Keratinocyte (primary cell): ENCODE measurements at regions not wholly inside any gene's neighbourhood (a gene's known extent, or its start where the extent isn't known, plus 50 kb on each side); places are given as distances from the start of the nearest gene placed in this dataset.

Experiments used
- DNase-seq: peaks from one replicate; pipeline ENCODE4 v3.0.0-alpha.2; 2011; ENCODE audit warnings: low read depth, missing footprints, low spot score
- FAIRE-seq: peaks from 2 replicates; lab custom pipeline; 2011; peaks lifted over from hg19 to GRCh38; lab: Jason Lieb, UNC
- H2AFZ ChIP-seq: 2 replicates; pipeline ENCODE4 v1.6.0; 2012; ENCODE audit warnings: low read length, control low read depth, inconsistent platforms; ENCODE audit not compliant: control insufficient read depth
- H3K27ac ChIP-seq: 2 replicates; pipeline ENCODE4 v1.5.1; 2011; ENCODE audit warnings: low read length; ENCODE audit not compliant: control insufficient read depth, insufficient read depth
- H3K27me3 ChIP-seq: 3 replicates; pipeline ENCODE4 v1.6.0; 2011; ENCODE audit warnings: low read length; ENCODE audit not compliant: control insufficient read depth, insufficient read depth; ENCODE audit errors: extremely low read depth
- H3K36me3 ChIP-seq, 2 experiments: 2 replicates in 1 of 2; 3 replicates in 1 of 2; pipeline ENCODE4 v1.5.1; 2011; ENCODE audit warnings: low read length in 2 of 2, mild to moderate bottlenecking in 1 of 2; ENCODE audit not compliant: control insufficient read depth in 2 of 2, insufficient read depth in 2 of 2; ENCODE audit errors: extremely low read depth in 1 of 2
- H3K4me1 ChIP-seq: 3 replicates; pipeline ENCODE4 v1.5.1; 2011; ENCODE audit warnings: low read length; ENCODE audit not compliant: control insufficient read depth, insufficient read depth; ENCODE audit errors: extremely low read depth
- H3K4me2 ChIP-seq: 3 replicates; pipeline ENCODE4 v1.6.0; 2011; ENCODE audit warnings: low read depth, low read length; ENCODE audit not compliant: control insufficient read depth, insufficient read depth; ENCODE audit errors: extremely low read depth
- H3K4me3 ChIP-seq, 3 experiments: fragments of 200-600 bp in 1 of 3; sonication (generic) in 1 of 3; 2 replicates in 2 of 3; 3 replicates in 1 of 3; pipeline ENCODE4 v1.5.1; 2011 to 2016; ENCODE audit warnings: low read length in 3 of 3, mild to moderate bottlenecking in 3 of 3, control low read depth in 2 of 3, inconsistent platforms in 1 of 3, low read depth in 1 of 3, mixed read lengths in 1 of 3, mixed run types in 1 of 3, moderate library complexity in 1 of 3; ENCODE audit not compliant: control insufficient read depth in 2 of 3, insufficient read depth in 2 of 3; ENCODE audit errors: extremely low read depth in 1 of 3
- H3K79me2 ChIP-seq: 2 replicates; pipeline ENCODE4 v1.6.0; 2012; ENCODE audit warnings: low read length; ENCODE audit not compliant: control insufficient read depth, insufficient read depth
- H3K9ac ChIP-seq: 3 replicates; pipeline ENCODE4 v1.6.0; 2011; ENCODE audit warnings: low read length; ENCODE audit not compliant: control insufficient read depth, insufficient read depth; ENCODE audit errors: extremely low read depth
- H3K9me1 ChIP-seq: 3 replicates; pipeline ENCODE4 v1.6.0; 2011; ENCODE audit warnings: low read length; ENCODE audit not compliant: control insufficient read depth, insufficient read depth; ENCODE audit errors: extremely low read depth
- H3K9me3 ChIP-seq: 2 replicates; pipeline ENCODE4 v1.5.1; 2012; ENCODE audit warnings: low read depth, low read length; ENCODE audit not compliant: control insufficient read depth
- H4K20me1 ChIP-seq: 3 replicates; pipeline ENCODE4 v1.6.0; 2011; ENCODE audit warnings: low read length; ENCODE audit not compliant: control insufficient read depth, insufficient read depth; ENCODE audit errors: extremely low read depth
- EZH2 ChIP-seq: IDR thresholded peaks from one replicate; pipeline ENCODE4 v1.6.1; 2012; ENCODE audit warnings: inconsistent platforms, mild to moderate bottlenecking, low read length, moderate library complexity
- dilution Hi-C: fragments of 300-500 bp; cut with MboI; formaldehyde crosslinking; loops from one replicate; pipeline ENCODE4 v1.7.0; 2020; ENCODE audit warnings: low sequenced_read_pairs; ENCODE audit not compliant: extremely low pct_ligation_motif_present
- TF ChIP-seq, protein P1 (sequence below), 3 experiments: IDR thresholded peaks in 1 of 3; conservative IDR thresholded peaks in 1 of 3; optimal IDR thresholded peaks in 1 of 3; 2 replicates in 2 of 3; 3 replicates in 1 of 3; pipeline versions ENCODE3 to v1.5.1; 2011; ENCODE audit warnings: low read length in 3 of 3, mild to moderate bottlenecking in 3 of 3, moderate library complexity in 2 of 3, control low read depth in 1 of 3, inconsistent platforms in 1 of 3; ENCODE audit not compliant: insufficient read depth in 2 of 3; ENCODE audit errors: extremely low read depth in 1 of 3

- no peaks in the 10 kb centered on the region for H4K20me1 ChIP-seq
- H3K9me3 ChIP-seq: no peaks in the 10 kb centered on the region
- TF ChIP-seq, protein P1, sequence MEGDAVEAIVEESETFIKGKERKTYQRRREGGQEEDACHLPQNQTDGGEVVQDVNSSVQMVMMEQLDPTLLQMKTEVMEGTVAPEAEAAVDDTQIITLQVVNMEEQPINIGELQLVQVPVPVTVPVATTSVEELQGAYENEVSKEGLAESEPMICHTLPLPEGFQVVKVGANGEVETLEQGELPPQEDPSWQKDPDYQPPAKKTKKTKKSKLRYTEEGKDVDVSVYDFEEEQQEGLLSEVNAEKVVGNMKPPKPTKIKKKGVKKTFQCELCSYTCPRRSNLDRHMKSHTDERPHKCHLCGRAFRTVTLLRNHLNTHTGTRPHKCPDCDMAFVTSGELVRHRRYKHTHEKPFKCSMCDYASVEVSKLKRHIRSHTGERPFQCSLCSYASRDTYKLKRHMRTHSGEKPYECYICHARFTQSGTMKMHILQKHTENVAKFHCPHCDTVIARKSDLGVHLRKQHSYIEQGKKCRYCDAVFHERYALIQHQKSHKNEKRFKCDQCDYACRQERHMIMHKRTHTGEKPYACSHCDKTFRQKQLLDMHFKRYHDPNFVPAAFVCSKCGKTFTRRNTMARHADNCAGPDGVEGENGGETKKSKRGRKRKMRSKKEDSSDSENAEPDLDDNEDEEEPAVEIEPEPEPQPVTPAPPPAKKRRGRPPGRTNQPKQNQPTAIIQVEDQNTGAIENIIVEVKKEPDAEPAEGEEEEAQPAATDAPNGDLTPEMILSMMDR (optimal IDR thresholded peaks at IDR 0.05 in 1 of 3, IDR thresholded peaks at IDR 0.05 in 1 of 3, conservative IDR thresholded peaks at IDR 0.05 in 1 of 3; ENCODE audit: extremely low read depth in 1 of 3, insufficient read depth in 2 of 3, low read length in 3 of 3): no peak
- no peak for TF ChIP-seq EZH2
- no peak overlapping the region for H3K4me2 ChIP-seq
- no peaks in the 10 kb centered on the region for H3K79me2 ChIP-seq
- H3K36me3 ChIP-seq: no peaks in the 10 kb centered on the region
- H3K4me3 ChIP-seq: no peak overlapping the region
- no peaks in the 10 kb centered on the region for H3K9me1 ChIP-seq
- DNase-seq (no peak), FAIRE-seq (no peak)
- H3K27ac ChIP-seq: no peak overlapping the region
- dilution Hi-C loops: no loop called here
- no peak overlapping the region for H2AFZ ChIP-seq
- no peak overlapping the region for H3K9ac ChIP-seq
- H3K27me3 ChIP-seq: no peaks in the 10 kb centered on the region
- no peaks in the 10 kb centered on the region for H3K4me1 ChIP-seq
Observed at GRCh38 chr2:76427452-76427851, 716.7 kb upstream of the GCFC2 start.

DNA sequence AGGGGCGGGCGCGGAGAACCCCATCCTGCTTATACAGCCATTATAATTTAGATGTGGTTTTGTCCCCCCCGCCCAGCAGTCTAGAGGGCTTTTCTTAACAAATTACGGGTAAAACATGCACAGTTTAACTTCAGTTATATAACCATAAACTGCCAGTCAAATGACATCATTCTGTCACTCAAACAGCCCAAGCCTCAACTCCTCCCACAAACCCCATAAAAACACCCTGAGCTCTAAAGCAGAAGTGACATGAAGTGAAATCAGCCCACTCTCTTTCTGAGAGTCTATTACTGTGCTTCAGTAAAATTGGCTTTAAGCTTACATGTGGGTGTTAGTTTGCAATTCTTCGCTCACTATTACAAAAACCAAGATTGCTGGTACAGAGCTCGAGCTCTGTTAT is 705.1 kb upstream of the GCFC2 start:
- no peak for FAIRE-seq

More for the DNA sequence above, 705.1 kb upstream of the GCFC2 start:
- H3K9me1 ChIP-seq: no peaks in the 10 kb centered on the region
- H3K9me3 ChIP-seq: no peaks in the 10 kb centered on the region
- H3K4me1 ChIP-seq: no peaks in the 10 kb centered on the region
- no peak overlapping the region for H3K4me3 ChIP-seq
- DNase-seq: no peak
- TF ChIP-seq, protein P1 (optimal IDR thresholded peaks at IDR 0.05 in 1 of 3, IDR thresholded peaks at IDR 0.05 in 1 of 3, conservative IDR thresholded peaks at IDR 0.05 in 1 of 3; ENCODE audit: extremely low read depth in 1 of 3, insufficient read depth in 2 of 3, low read length in 3 of 3): no peak
- TF ChIP-seq EZH2: no peak
- dilution Hi-C loops: no loop called here
- H3K9ac ChIP-seq: no peak overlapping the region
- H3K27me3 ChIP-seq: no peaks in the 10 kb centered on the region
- H2AFZ ChIP-seq: no peak overlapping the region
- H3K36me3 ChIP-seq: no peaks in the 10 kb centered on the region
- H3K27ac ChIP-seq: no peak overlapping the region
- H3K79me2 ChIP-seq: no peaks in the 10 kb centered on the region
- H4K20me1 ChIP-seq: no peaks in the 10 kb centered on the region
- H3K4me2 ChIP-seq: no peak overlapping the region
